GM23248 (cell line): ENCODE measurements at regions not wholly inside any gene's neighbourhood (a gene's known extent, or its start where the extent isn't known, plus 50 kb on each side); places are given as distances from the start of the nearest gene placed in this dataset.

Source experiments
- EZH2 ChIP-seq: fragments of 200-600 bp; sonication (generic); IDR thresholded peaks from 2 replicates; pipeline ENCODE4 v1.6.1; 2018; ENCODE audit warnings: antibody characterized with exemption, mild to moderate bottlenecking; ENCODE audit not compliant: insufficient read depth, poor library complexity, severe bottlenecking
- EZH2phosphoT487 ChIP-seq: fragments of 200-600 bp; sonication (generic); IDR thresholded peaks from 2 replicates; pipeline ENCODE4 v1.6.1; 2018; ENCODE audit warnings: antibody characterized with exemption, moderate library complexity, mild to moderate bottlenecking, low read depth; ENCODE audit not compliant: insufficient read depth

- TF ChIP-seq EZH2 (no peak), EZH2phosphoT487 (no peak)
Observed at GRCh38 chr9:86891886-86892437, 55.3 kb downstream of the GAS1 start.
